ENCODE measurements at regions not wholly inside any gene's neighbourhood (a gene's known extent, or its start where the extent isn't known, plus 50 kb on each side); places are given as distances from the start of the nearest gene placed in this dataset.

DNA sequence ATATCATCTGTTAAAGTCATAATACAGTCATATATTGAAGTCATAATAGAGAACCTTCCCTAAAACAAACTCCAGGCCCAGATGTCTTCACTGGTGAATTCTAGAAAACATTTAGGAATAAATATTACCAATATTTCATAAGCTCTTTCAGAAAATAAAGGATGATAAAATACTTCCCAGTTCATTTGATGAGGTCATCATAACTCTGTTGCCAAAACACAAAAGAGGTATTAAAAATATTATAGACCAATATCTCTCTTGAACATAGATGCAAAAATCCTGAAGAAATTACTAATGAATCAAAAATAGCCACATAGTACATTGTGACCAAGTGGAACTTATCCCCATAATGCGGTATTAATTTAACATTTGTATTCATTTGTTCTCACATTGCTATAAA is 132.4 kb upstream of the ZP4 start:
- Histone ChIP-seq H3K4me3 (no peak overlapping the region), H4K20me1 (replicated peaks; ENCODE audit: control insufficient read depth, insufficient read depth, low read length) (no peaks in the 10 kb centered on the region), H3K4me1 (replicated peaks in 1 of 2; ENCODE audit: control insufficient read depth in 2 of 2, insufficient read depth in 2 of 2, low read length in 2 of 2) (no peaks in the 10 kb centered on the region), H3K79me2 (ENCODE audit: control insufficient read depth, insufficient read depth, low read length) (no peaks in the 10 kb centered on the region), H3K27me3 (ENCODE audit: control insufficient read depth in 2 of 2, insufficient read depth in 2 of 2, low read length in 2 of 2) (no peaks in the 10 kb centered on the region), H3K36me3 (ENCODE audit: control insufficient read depth, insufficient read depth, low read length) (no peaks in the 10 kb centered on the region), H2AFZ (ENCODE audit: low read depth, low read length) (no peak overlapping the region), H3K9me3 (replicated peaks; ENCODE audit: control insufficient read depth, insufficient read depth, low read depth, low read length) (peaks cover 1% of the 10 kb centered on the region; the same call in 1 of the 2 replicates), H3K4me2 (ENCODE audit: insufficient read depth, low read length) (no peak overlapping the region), H3K9ac (ENCODE audit: insufficient read depth in 1 of 2, low read depth in 2 of 2, low read length in 2 of 2) (no peak overlapping the region), H3K27ac (ENCODE audit: extremely low read depth, low read depth, low read length) (no peak overlapping the region), H3K9me1 (ENCODE audit: control insufficient read depth, insufficient read depth, low read length) (no peaks in the 10 kb centered on the region)
- no TSS peak for BruUV-seq (replicated peaks)
- WGBS (ENCODE audit: insufficient coverage, low coverage, missing lambda C conversion rate), result 10% methylated on average over 1 of the region's 1 CpG
- in situ Hi-C loops (cut with MboI) (no loop called here), intact Hi-C loops (cut with micrococcal nuclease) (no loop called here)
- ChIA-PET POLR2A (no interaction called here), CTCF (ENCODE audit: low intra/inter-chr PET ratio) (no interaction called here)
- DNase-seq (ENCODE audit: extremely low read depth in 1 of 4, low spot score in 3 of 4), result no peak
- FAIRE-seq, result no peak
- no peak for ATAC-seq
- no peak for TF ChIP-seq HMG20A (CRISPR knock-in tag; conservative IDR thresholded peaks at IDR 0.05)

DNA sequence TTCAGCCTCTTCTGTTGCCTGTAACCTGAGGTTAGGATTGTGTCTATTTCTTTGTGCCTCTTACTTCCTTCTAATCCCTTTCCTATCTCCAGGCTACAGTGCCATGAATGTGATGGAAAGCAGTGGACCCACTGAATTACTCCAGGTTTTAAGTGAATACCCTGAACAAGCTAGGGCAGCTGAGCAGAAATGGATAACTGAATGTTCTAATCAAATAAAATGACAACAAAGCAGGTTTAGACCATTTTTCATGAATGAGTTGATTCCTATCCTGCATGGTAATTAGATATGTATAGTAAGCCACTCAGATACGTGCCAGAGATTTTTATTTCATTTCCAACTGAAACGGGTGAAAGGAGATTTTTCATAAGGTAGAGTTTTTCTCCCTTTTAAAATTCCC is 127.5 kb upstream of the ZP4 start:
- Histone ChIP-seq H4K20me1 (replicated peaks; ENCODE audit: control insufficient read depth, insufficient read depth, low read length) (no peaks in the 10 kb centered on the region), H3K79me2 (ENCODE audit: control insufficient read depth, insufficient read depth, low read length) (no peaks in the 10 kb centered on the region), H3K27me3 (ENCODE audit: control insufficient read depth in 2 of 2, insufficient read depth in 2 of 2, low read length in 2 of 2) (no peaks in the 10 kb centered on the region), H3K9ac (ENCODE audit: insufficient read depth in 1 of 2, low read depth in 2 of 2, low read length in 2 of 2) (no peak overlapping the region), H2AFZ (ENCODE audit: low read depth, low read length) (no peak overlapping the region), H3K4me1 (replicated peaks in 1 of 2; ENCODE audit: control insufficient read depth in 2 of 2, insufficient read depth in 2 of 2, low read length in 2 of 2) (no peaks in the 10 kb centered on the region), H3K9me1 (ENCODE audit: control insufficient read depth, insufficient read depth, low read length) (no peaks in the 10 kb centered on the region), H3K4me2 (ENCODE audit: insufficient read depth, low read length) (no peak overlapping the region), H3K4me3 (no peak overlapping the region), H3K9me3 (replicated peaks; ENCODE audit: control insufficient read depth, insufficient read depth, low read depth, low read length) (peaks cover 1% of the 10 kb centered on the region), H3K27ac (ENCODE audit: extremely low read depth, low read depth, low read length) (no peak overlapping the region), H3K36me3 (ENCODE audit: control insufficient read depth, insufficient read depth, low read length) (no peaks in the 10 kb centered on the region)
- in situ Hi-C loops (cut with MboI) (no loop called here), intact Hi-C loops (cut with micrococcal nuclease) (no loop called here)
- ChIA-PET CTCF (ENCODE audit: low intra/inter-chr PET ratio) (no interaction called here), POLR2A (no interaction called here)
- DNase-seq (ENCODE audit: extremely low read depth in 1 of 4, low spot score in 3 of 4), result no peak
- no peak for FAIRE-seq
- no TSS peak for BruUV-seq (replicated peaks)
- 4% methylated on average over 2 of the region's 2 CpGs for WGBS (ENCODE audit: insufficient coverage, low coverage, missing lambda C conversion rate)
- ATAC-seq, result no peak
- TF ChIP-seq ZNF445 (CRISPR knock-in tag; IDR thresholded peaks at IDR 0.05; ENCODE audit: low read depth) (no peak), RNF2 (IDR thresholded peaks at IDR 0.05) (no peak), NR1H2 (CRISPR knock-in tag; IDR thresholded peaks at IDR 0.05) (no peak), ZBTB17 (CRISPR knock-in tag; IDR thresholded peaks at IDR 0.05) (no peak), EGR1 (conservative IDR thresholded peaks at IDR 0.05) (no peak), TBP (optimal IDR thresholded peaks at IDR 0.05; ENCODE audit: low read depth, low read length) (no peak), POLR3A (IDR thresholded peaks at IDR 0.05; ENCODE audit: borderline replicate concordance, extremely low read depth, insufficient read depth, insufficient read length) (no peak)
- TF ChIP-seq, protein P1, sequence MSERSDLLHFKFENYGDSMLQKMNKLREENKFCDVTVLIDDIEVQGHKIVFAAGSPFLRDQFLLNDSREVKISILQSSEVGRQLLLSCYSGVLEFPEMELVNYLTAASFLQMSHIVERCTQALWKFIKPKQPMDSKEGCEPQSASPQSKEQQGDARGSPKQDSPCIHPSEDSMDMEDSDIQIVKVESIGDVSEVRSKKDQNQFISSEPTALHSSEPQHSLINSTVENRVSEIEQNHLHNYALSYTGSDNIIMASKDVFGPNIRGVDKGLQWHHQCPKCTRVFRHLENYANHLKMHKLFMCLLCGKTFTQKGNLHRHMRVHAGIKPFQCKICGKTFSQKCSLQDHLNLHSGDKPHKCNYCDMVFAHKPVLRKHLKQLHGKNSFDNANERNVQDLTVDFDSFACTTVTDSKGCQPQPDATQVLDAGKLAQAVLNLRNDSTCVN (CRISPR knock-in tag; IDR thresholded peaks at IDR 0.05), result no peak
- TF ChIP-seq, protein P2, sequence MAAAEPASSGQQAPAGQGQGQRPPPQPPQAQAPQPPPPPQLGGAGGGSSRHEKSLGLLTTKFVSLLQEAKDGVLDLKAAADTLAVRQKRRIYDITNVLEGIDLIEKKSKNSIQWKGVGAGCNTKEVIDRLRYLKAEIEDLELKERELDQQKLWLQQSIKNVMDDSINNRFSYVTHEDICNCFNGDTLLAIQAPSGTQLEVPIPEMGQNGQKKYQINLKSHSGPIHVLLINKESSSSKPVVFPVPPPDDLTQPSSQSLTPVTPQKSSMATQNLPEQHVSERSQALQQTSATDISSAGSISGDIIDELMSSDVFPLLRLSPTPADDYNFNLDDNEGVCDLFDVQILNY (CRISPR knock-in tag; IDR thresholded peaks at IDR 0.05), result no peak
- TF ChIP-seq, protein P3, sequence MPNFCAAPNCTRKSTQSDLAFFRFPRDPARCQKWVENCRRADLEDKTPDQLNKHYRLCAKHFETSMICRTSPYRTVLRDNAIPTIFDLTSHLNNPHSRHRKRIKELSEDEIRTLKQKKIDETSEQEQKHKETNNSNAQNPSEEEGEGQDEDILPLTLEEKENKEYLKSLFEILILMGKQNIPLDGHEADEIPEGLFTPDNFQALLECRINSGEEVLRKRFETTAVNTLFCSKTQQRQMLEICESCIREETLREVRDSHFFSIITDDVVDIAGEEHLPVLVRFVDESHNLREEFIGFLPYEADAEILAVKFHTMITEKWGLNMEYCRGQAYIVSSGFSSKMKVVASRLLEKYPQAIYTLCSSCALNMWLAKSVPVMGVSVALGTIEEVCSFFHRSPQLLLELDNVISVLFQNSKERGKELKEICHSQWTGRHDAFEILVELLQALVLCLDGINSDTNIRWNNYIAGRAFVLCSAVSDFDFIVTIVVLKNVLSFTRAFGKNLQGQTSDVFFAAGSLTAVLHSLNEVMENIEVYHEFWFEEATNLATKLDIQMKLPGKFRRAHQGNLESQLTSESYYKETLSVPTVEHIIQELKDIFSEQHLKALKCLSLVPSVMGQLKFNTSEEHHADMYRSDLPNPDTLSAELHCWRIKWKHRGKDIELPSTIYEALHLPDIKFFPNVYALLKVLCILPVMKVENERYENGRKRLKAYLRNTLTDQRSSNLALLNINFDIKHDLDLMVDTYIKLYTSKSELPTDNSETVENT (CRISPR knock-in tag; IDR thresholded peaks at IDR 0.05), result no peak
- TF ChIP-seq, protein P4, sequence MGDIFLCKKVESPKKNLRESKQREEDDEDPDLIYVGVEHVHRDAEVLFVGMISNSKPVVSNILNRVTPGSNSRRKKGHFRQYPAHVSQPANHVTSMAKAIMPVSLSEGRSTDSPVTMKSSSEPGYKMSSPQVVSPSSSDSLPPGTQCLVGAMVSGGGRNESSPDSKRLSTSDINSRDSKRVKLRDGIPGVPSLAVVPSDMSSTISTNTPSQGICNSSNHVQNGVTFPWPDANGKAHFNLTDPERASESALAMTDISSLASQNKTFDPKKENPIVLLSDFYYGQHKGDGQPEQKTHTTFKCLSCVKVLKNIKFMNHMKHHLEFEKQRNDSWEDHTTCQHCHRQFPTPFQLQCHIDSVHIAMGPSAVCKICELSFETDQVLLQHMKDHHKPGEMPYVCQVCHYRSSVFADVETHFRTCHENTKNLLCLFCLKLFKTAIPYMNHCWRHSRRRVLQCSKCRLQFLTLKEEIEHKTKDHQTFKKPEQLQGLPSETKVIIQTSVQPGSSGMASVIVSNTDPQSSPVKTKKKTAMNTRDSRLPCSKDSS (IDR thresholded peaks at IDR 0.05; ENCODE audit: low read depth, partially characterized antibody), result no peak

Data from K562 (cell line).